Neural progenitor cell (in vitro differentiated cells): ENCODE measurements at regions not wholly inside any gene's neighbourhood (a gene's known extent, or its start where the extent isn't known, plus 50 kb on each side); places are given as distances from the start of the nearest gene placed in this dataset.

Source experiments
- DNase-seq: peaks from one replicate; pipeline ENCODE4 v3.0.0-alpha.2; 2016; ENCODE audit warnings: low spot score
- H2AFZ ChIP-seq: fragments of 200-600 bp; sonication (generic); replicated peaks from 2 replicates; pipeline ENCODE4 v1.6.1; 2016; ENCODE audit warnings: antibody characterized with exemption
- H3F3A ChIP-seq: fragments of 200-600 bp; sonication (generic); 2 replicates; pipeline ENCODE4 v1.6.1; 2016; ENCODE audit warnings: antibody characterized with exemption, low read depth
- H3K27ac ChIP-seq: fragments of 200-600 bp; sonication (generic); 2 replicates; pipeline ENCODE4 v1.5.1; 2016; ENCODE audit warnings: mild to moderate bottlenecking
- H3K27me3 ChIP-seq: fragments of 200-600 bp; sonication (generic); 2 replicates; pipeline ENCODE4 v1.6.1; 2016; ENCODE audit warnings: mild to moderate bottlenecking, moderate library complexity
- H3K36me3 ChIP-seq: fragments of 200-600 bp; sonication (generic); 2 replicates; pipeline ENCODE4 v1.5.1; 2016
- H3K4me1 ChIP-seq: fragments of 200-600 bp; sonication (generic); 2 replicates; pipeline ENCODE4 v1.6.1; 2016; ENCODE audit warnings: mixed run types
- H3K4me2 ChIP-seq: fragments of 200-600 bp; sonication (generic); 2 replicates; pipeline ENCODE4 v1.6.1; 2016
- H3K4me3 ChIP-seq: fragments of 200-600 bp; sonication (generic); 2 replicates; pipeline ENCODE4 v1.5.1; 2016
- H3K79me2 ChIP-seq: fragments of 200-600 bp; sonication (generic); 2 replicates; pipeline ENCODE4 v1.6.1; 2016; ENCODE audit warnings: low read depth
- H3K9ac ChIP-seq: fragments of 200-600 bp; sonication (generic); 2 replicates; pipeline ENCODE4 v1.6.1; 2016
- H3K9me3 ChIP-seq: fragments of 200-600 bp; sonication (generic); 2 replicates; pipeline ENCODE4 v1.5.1; 2016; ENCODE audit warnings: low read depth
- H4K20me1 ChIP-seq: fragments of 200-600 bp; sonication (generic); 2 replicates; pipeline ENCODE4 v1.6.1; 2016; ENCODE audit warnings: low read depth
- H3K27ac Mint-ChIP-seq: 3 replicates; pipeline ENCODE4 v1.8.0; 2021; ENCODE audit warnings: mixed read lengths
- H3K27me3 Mint-ChIP-seq: 2 replicates; pipeline ENCODE4 v1.8.0; 2022; ENCODE audit warnings: low read depth, mild to moderate bottlenecking, inconsistent platforms, moderate library complexity, mixed read lengths; ENCODE audit not compliant: insufficient read depth
- H3K36me3 Mint-ChIP-seq: 3 replicates; pipeline ENCODE4 v1.8.0; 2021; ENCODE audit warnings: mixed read lengths
- H3K4me1 Mint-ChIP-seq: 3 replicates; pipeline ENCODE4 v1.8.0; 2021; ENCODE audit warnings: mixed read lengths
- H3K4me3 Mint-ChIP-seq: 3 replicates; pipeline ENCODE4 v1.8.0; 2021; ENCODE audit warnings: mild to moderate bottlenecking, moderate library complexity, mixed read lengths
- H3K9me3 Mint-ChIP-seq: 3 replicates; pipeline ENCODE4 v1.8.0; 2020; ENCODE audit warnings: mixed read lengths
- CTCF ChIP-seq: fragments of 200-600 bp; sonication (generic); IDR thresholded peaks from 2 replicates; pipeline ENCODE4 v1.5.1; 2017; ENCODE audit warnings: antibody characterized with exemption, mild to moderate bottlenecking
- EZH2 ChIP-seq: fragments of 200-600 bp; sonication (generic); IDR thresholded peaks from 2 replicates; pipeline ENCODE4 v1.6.1; 2017; ENCODE audit warnings: antibody characterized with exemption, mild to moderate bottlenecking, moderate library complexity
- EZH2phosphoT487 ChIP-seq: fragments of 200-600 bp; sonication (generic); IDR thresholded peaks from 2 replicates; pipeline ENCODE4 v1.6.1; 2017; ENCODE audit warnings: antibody characterized with exemption

DNA sequence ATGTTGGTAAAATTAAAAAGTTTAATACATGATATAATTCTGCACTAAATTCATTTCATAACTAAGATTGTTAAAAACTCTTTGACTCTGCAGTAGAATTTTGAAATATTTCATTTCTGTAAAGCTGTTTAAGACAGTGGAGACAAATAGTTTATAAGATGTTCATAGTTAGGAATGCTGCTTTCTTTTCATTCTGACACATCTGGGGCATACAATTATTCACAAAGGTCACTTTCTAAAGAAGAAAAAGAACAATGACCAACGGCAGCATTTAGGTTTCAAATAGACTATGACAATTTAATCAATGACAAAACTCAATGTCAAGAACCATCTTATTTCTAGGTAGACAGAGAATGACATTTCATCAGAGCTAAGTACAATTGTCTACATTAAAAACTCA is 1422.1 kb downstream of the PCDH9 start:
- H3K79me2 ChIP-seq = no peaks in the 10 kb centered on the region
- no peak for TF ChIP-seq CTCF
- TF ChIP-seq EZH2 = no peak
- TF ChIP-seq EZH2phosphoT487 = no peak
- H4K20me1 ChIP-seq = no peaks in the 10 kb centered on the region
- H3K9me3 Mint-ChIP-seq = no peaks in the 10 kb centered on the region
- no peak overlapping the region for H3K4me2 ChIP-seq
- no peak overlapping the region for H3K9ac ChIP-seq
- no peaks in the 10 kb centered on the region for H3K4me1 ChIP-seq
- no peak overlapping the region for H3K4me3 ChIP-seq
- H3K9me3 ChIP-seq = no peaks in the 10 kb centered on the region
- H2AFZ ChIP-seq = no peak overlapping the region
- H3K27ac ChIP-seq = no peak overlapping the region
- H3K36me3 Mint-ChIP-seq = no peaks in the 10 kb centered on the region
- no peaks in the 10 kb centered on the region for H3K27me3 ChIP-seq
- H3K4me1 Mint-ChIP-seq = peaks cover 4% of the 10 kb centered on the region
- no peak overlapping the region for H3K4me3 Mint-ChIP-seq
- no peaks in the 10 kb centered on the region for H3F3A ChIP-seq
- no peak overlapping the region for H3K27ac Mint-ChIP-seq
- H3K36me3 ChIP-seq = no peaks in the 10 kb centered on the region
- H3K27me3 Mint-ChIP-seq = peaks cover 2% of the 10 kb centered on the region
- DNase-seq = no peak

DNA sequence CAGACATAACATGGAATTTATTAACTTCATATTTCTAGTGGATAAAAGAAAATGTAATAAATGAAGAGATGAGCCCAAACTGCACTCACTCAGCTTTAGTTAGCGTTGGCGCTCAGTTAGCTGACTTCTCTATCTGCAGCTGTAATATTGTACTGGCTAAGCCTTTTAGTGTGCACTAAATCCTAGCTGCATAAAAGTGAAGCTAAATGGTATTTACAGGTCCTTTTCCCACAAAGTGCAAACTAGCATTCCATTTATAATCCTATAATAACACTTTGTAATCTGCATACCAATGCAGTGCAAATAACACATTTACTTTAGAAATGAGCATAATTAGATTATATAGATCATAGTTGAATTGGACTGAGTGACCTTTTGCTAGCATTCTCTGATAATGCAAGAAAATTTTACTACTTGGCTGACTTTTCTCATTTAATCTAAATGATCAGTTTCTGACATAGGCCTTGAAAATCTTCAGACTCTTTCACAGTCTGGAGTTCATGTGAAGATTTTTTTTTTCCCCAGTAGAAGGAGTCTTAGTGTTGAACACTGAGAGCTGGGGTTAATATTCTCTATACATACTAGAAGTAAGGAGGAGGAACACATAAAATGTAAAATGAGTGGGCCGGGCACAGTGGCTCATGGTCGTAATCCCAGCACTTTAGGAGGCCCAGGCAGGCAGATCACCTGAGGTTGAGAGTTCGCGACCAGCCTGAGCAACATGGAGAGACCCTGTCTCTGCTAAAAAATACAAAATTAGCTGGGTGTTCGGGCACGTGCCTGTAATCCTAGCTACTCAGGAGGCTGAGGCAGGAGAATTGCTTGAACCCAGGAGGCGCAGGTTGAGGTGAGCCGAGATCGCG is 1426.4 kb downstream of the PCDH9 start:
- Mint-ChIP-seq H3K27ac (no peak overlapping the region), H3K4me1 (peaks cover 4% of the 10 kb centered on the region), H3K4me3 (no peak overlapping the region), H3K9me3 (no peaks in the 10 kb centered on the region), H3K27me3 (peaks cover 2% of the 10 kb centered on the region), H3K36me3 (no peaks in the 10 kb centered on the region)
- no peak for TF ChIP-seq EZH2
- no peak for TF ChIP-seq EZH2phosphoT487
- no peak for TF ChIP-seq CTCF
- Histone ChIP-seq H3K9me3 (no peaks in the 10 kb centered on the region), H3K27me3 (no peaks in the 10 kb centered on the region), H3K27ac (no peak overlapping the region), H3F3A (no peaks in the 10 kb centered on the region), H3K9ac (no peak overlapping the region), H3K4me2 (no peak overlapping the region), H3K79me2 (no peaks in the 10 kb centered on the region), H2AFZ (no peak overlapping the region), H3K36me3 (no peaks in the 10 kb centered on the region), H4K20me1 (no peaks in the 10 kb centered on the region), H3K4me1 (no peaks in the 10 kb centered on the region), H3K4me3 (no peak overlapping the region)
- DNase-seq = no peak

DNA sequence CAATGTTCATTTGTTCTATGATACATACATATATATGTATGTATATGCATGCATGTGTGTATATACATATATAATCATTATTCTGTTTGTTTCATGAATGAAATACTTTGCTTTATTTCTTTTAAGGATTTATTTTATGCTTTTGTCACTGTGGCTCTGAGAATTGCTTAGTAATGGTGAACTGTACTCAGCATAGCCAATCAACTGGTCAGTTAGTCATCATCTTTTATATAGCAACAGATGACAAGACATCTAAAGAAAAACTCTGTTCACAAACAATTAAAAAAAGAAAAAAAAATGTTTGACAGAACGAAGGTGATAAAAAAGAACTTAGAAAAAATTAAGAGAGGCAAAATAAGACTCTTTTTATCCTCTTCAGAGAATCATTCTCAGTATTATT is 1440.3 kb downstream of the PCDH9 start:
- H3K36me3 Mint-ChIP-seq = no peaks in the 10 kb centered on the region
- H3K9me3 ChIP-seq = no peaks in the 10 kb centered on the region
- no peak overlapping the region for H3K27ac ChIP-seq
- H3K4me1 Mint-ChIP-seq = no peaks in the 10 kb centered on the region
- no peak overlapping the region for H3K9ac ChIP-seq
- H3K4me1 ChIP-seq = no peaks in the 10 kb centered on the region
- no peaks in the 10 kb centered on the region for H3K9me3 Mint-ChIP-seq
- H3K4me3 Mint-ChIP-seq = no peak overlapping the region
- no peak overlapping the region for H3K27ac Mint-ChIP-seq
- DNase-seq = no peak
- no peaks in the 10 kb centered on the region for H3F3A ChIP-seq
- H3K79me2 ChIP-seq = no peaks in the 10 kb centered on the region
- no peak overlapping the region for H3K4me3 ChIP-seq
- no peak overlapping the region for H3K4me2 ChIP-seq
- H3K27me3 ChIP-seq = no peaks in the 10 kb centered on the region
- TF ChIP-seq EZH2 (no peak), CTCF (no peak), EZH2phosphoT487 (no peak)
- H2AFZ ChIP-seq = no peak overlapping the region
- H4K20me1 ChIP-seq = no peaks in the 10 kb centered on the region
- no peaks in the 10 kb centered on the region for H3K27me3 Mint-ChIP-seq
- H3K36me3 ChIP-seq = no peaks in the 10 kb centered on the region
